AG04450 (cell line): ENCODE measurements at regions not wholly inside any gene's neighbourhood (a gene's known extent, or its start where the extent isn't known, plus 50 kb on each side); places are given as distances from the start of the nearest gene placed in this dataset.
"Not testable (repeated sequence)": the region's sequence is repeated elsewhere in the genome, so short reads cannot be mapped to it uniquely, and the experiment has no call there.

ENCODE experiments used
- CTCF ChIA-PET: fragments of 300-600, 350-600 bp; formaldehyde crosslinking; extraction: SDS; loops from one replicate; lab custom pipeline; 2022; ENCODE audit warnings: antibody characterized with exemption, inconsistent platforms; lab: Charles Lee
- POLR2A ChIA-PET: fragments of 350-600 bp; formaldehyde crosslinking; extraction: SDS; loops from one replicate; lab custom pipeline; 2021; ENCODE audit warnings: antibody characterized with exemption, inconsistent platforms; lab: Yijun Ruan, JAX
- DNase-seq: peaks from one replicate; pipeline ENCODE4 v3.0.0-alpha.2; 2011; ENCODE audit warnings: low read depth, low spot score
- H3K27ac ChIP-seq: one replicate; pipeline ENCODE4 v1.5.1; 2012; ENCODE audit warnings: low read depth, low read length, control low read depth
- H3K27me3 ChIP-seq: one replicate; pipeline ENCODE4 v1.6.0; 2012; ENCODE audit warnings: low read length; ENCODE audit not compliant: control insufficient read depth, insufficient read depth
- H3K4me3 ChIP-seq: 2 replicates; pipeline ENCODE4 v1.5.1; 2011; ENCODE audit warnings: mild to moderate bottlenecking, low read depth, low read length, control low read depth
- H3K9me3 ChIP-seq: 2 replicates; pipeline ENCODE4 v1.5.1; 2012; ENCODE audit warnings: low read length; ENCODE audit not compliant: control insufficient read depth, insufficient read depth
- TF ChIP-seq, protein P1 (sequence below): IDR thresholded peaks from 2 replicates; pipeline ENCODE4 v1.5.1; 2011; ENCODE audit warnings: low read depth, low read length, control low read depth, inconsistent platforms

GRCh38 chr7:85895835-85896234 is 709.0 kb upstream of the SEMA3D start:
- Histone ChIP-seq H3K9me3 (no peaks in the 10 kb centered on the region), H3K27me3 (no peaks in the 10 kb centered on the region), H3K27ac (no peak overlapping the region), H3K4me3 (no peak overlapping the region)
- ChIA-PET POLR2A (interaction anchor here (0.5 kb wide), 1 partner anchor 1637 kb away, joined by 5 read pairs; no protein-coding TSS in a partner anchor), CTCF (interaction anchor here (1.1 kb wide), 1 partner anchor 1010 kb away, joined by 4 read pairs; no protein-coding TSS in a partner anchor)
- TF ChIP-seq, protein P1, sequence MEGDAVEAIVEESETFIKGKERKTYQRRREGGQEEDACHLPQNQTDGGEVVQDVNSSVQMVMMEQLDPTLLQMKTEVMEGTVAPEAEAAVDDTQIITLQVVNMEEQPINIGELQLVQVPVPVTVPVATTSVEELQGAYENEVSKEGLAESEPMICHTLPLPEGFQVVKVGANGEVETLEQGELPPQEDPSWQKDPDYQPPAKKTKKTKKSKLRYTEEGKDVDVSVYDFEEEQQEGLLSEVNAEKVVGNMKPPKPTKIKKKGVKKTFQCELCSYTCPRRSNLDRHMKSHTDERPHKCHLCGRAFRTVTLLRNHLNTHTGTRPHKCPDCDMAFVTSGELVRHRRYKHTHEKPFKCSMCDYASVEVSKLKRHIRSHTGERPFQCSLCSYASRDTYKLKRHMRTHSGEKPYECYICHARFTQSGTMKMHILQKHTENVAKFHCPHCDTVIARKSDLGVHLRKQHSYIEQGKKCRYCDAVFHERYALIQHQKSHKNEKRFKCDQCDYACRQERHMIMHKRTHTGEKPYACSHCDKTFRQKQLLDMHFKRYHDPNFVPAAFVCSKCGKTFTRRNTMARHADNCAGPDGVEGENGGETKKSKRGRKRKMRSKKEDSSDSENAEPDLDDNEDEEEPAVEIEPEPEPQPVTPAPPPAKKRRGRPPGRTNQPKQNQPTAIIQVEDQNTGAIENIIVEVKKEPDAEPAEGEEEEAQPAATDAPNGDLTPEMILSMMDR, result no peak
- DNase-seq, result no peak

DNA sequence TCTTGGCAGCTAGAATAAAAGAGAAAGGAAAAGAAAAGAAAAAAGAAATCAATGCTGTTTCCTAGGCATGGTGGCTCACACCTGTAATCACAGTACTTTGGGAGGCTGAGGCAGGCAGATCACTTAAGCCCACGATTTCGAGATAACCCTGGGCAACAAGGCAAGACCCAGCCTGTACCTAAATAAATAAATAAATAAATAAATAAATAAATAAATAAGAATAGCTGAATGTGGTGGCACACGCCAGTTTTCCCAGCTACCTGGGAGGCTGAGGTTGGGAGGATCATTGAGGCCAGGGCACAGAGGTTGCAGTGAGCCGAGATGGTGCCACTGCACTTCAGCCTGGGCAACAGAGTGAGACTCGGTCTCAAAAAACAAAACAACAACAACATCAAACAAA is 705.0 kb upstream of the SEMA3D start:
- H3K27me3 ChIP-seq, H3K27ac ChIP-seq, DNase-seq, POLR2A ChIA-PET, H3K9me3 ChIP-seq, H3K4me3 ChIP-seq: not testable (repeated sequence)
- CTCF ChIA-PET, result interaction anchor here (0.9 to 2.2 kb wide), 2 partner anchors 578 to 1013 kb away, joined by 5 to 15 read pairs; no protein-coding TSS in a partner anchor

- no peak overlapping the region for H3K27ac ChIP-seq
- ChIA-PET POLR2A (no interaction called here), CTCF (interaction anchor here (1.4 to 2.6 kb wide), 3 partner anchors 579 to 1015 kb away, joined by 4 to 21 read pairs (median 10); no protein-coding TSS in a partner anchor)
- no peaks in the 10 kb centered on the region for H3K27me3 ChIP-seq
- H3K4me3 ChIP-seq, result no peak overlapping the region
- H3K9me3 ChIP-seq, result no peaks in the 10 kb centered on the region
- TF ChIP-seq, protein P1, result peak; percentile 61
- no peak for DNase-seq
Measured at GRCh38 chr7:85890244-85890811, 703.5 kb upstream of the SEMA3D start.

DNA sequence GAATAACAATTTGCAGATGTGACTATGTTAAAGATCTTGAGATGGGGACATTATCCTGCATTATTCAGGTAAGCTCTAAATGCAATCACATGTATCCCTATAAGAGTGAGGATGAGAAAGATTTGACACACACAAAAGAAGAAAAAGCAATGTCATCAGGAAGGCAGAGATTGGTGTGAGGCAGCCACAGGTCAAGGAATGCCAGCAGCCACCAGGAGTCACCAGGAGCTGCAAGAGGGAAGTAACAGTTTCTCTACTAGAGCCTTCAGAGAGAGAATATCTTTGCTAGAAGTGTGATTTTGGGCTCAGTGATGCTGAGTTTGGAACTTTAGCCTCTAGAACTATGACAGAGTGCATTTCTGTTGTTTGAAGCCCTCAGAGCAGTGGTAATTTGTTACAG is 700.3 kb upstream of the SEMA3D start:
- Histone ChIP-seq H3K4me3 (no peak overlapping the region), H3K27ac (no peak overlapping the region), H3K9me3 (no peaks in the 10 kb centered on the region), H3K27me3 (no peaks in the 10 kb centered on the region)
- TF ChIP-seq, protein P1, result no peak
- DNase-seq, result no peak
- POLR2A ChIA-PET, result no interaction called here
- CTCF ChIA-PET, result no interaction called here

- CTCF ChIA-PET, result no interaction called here
Measured at GRCh38 chr7:85882335-85882734, 695.5 kb upstream of the SEMA3D start.

More at GRCh38 chr7:85882335-85882734, 695.5 kb upstream of the SEMA3D start:
- POLR2A ChIA-PET, result no interaction called here
- TF ChIP-seq, protein P1, result no peak
- no peaks in the 10 kb centered on the region for H3K27me3 ChIP-seq
- no peak for DNase-seq
- H3K27ac ChIP-seq, result no peak overlapping the region
- H3K4me3 ChIP-seq, result no peak overlapping the region
- no peaks in the 10 kb centered on the region for H3K9me3 ChIP-seq
